ENCODE measurements at regions not wholly inside any gene's neighbourhood (a gene's known extent, or its start where the extent isn't known, plus 50 kb on each side); places are given as distances from the start of the nearest gene placed in this dataset.

- Histone ChIP-seq H3K27ac (ENCODE audit: low read depth, low read length, poor library complexity, severe bottlenecking) (no peak overlapping the region), H2AFZ (ENCODE audit: low read length) (no peak overlapping the region), H3K4me3 (ENCODE audit: low read depth, low read length, poor library complexity, severe bottlenecking) (no peak overlapping the region), H3K4me1 (ENCODE audit: insufficient read depth, low read length, severe bottlenecking) (no peaks in the 10 kb centered on the region), H3K79me2 (ENCODE audit: insufficient read depth, low read length) (no peaks in the 10 kb centered on the region), H3F3A (ENCODE audit: insufficient read depth, low read length) (no peaks in the 10 kb centered on the region), H3K27me3 (ENCODE audit: insufficient read depth, low read length) (no peaks in the 10 kb centered on the region), H3K36me3 (ENCODE audit: insufficient read depth, low read length) (no peaks in the 10 kb centered on the region), H3K9me2 (ENCODE audit: low read depth, low read length) (no peaks in the 10 kb centered on the region), H3K4me2 (ENCODE audit: low read length) (no peak overlapping the region), H3K9ac (ENCODE audit: low read length) (no peak overlapping the region), H4K20me1 (ENCODE audit: insufficient read depth, low read length) (no peaks in the 10 kb centered on the region), H3K9me3 (ENCODE audit: low read length) (no peaks in the 10 kb centered on the region)
- TF ChIP-seq EZH2 (IDR thresholded peaks at IDR 0.05; ENCODE audit: borderline replicate concordance, low read length) (no peak), CTCF (IDR thresholded peaks at IDR 0.05; ENCODE audit: low read length) (no peak)
Measured at GRCh38 chr1:90621986-90622385, 95.1 kb downstream of the BARHL2 start.

- Histone ChIP-seq H3K9ac (ENCODE audit: low read length) (no peak overlapping the region), H2AFZ (ENCODE audit: low read length) (no peak overlapping the region), H3K27ac (ENCODE audit: low read depth, low read length, poor library complexity, severe bottlenecking) (no peak overlapping the region), H3K27me3 (ENCODE audit: insufficient read depth, low read length) (no peaks in the 10 kb centered on the region), H3K9me2 (ENCODE audit: low read depth, low read length) (no peaks in the 10 kb centered on the region), H3F3A (ENCODE audit: insufficient read depth, low read length) (no peaks in the 10 kb centered on the region), H3K4me2 (ENCODE audit: low read length) (no peak overlapping the region), H3K79me2 (ENCODE audit: insufficient read depth, low read length) (no peaks in the 10 kb centered on the region), H3K4me1 (ENCODE audit: insufficient read depth, low read length, severe bottlenecking) (no peaks in the 10 kb centered on the region), H3K36me3 (ENCODE audit: insufficient read depth, low read length) (no peaks in the 10 kb centered on the region), H3K4me3 (ENCODE audit: low read depth, low read length, poor library complexity, severe bottlenecking) (no peak overlapping the region), H4K20me1 (ENCODE audit: insufficient read depth, low read length) (no peaks in the 10 kb centered on the region), H3K9me3 (ENCODE audit: low read length) (no peaks in the 10 kb centered on the region)
- TF ChIP-seq CTCF (IDR thresholded peaks at IDR 0.05; ENCODE audit: low read length): peak; percentile 54
- TF ChIP-seq EZH2 (IDR thresholded peaks at IDR 0.05; ENCODE audit: borderline replicate concordance, low read length): no peak
Measured at GRCh38 chr1:90616395-90616794, 100.7 kb downstream of the BARHL2 start.

- Histone ChIP-seq H3K9me3 (ENCODE audit: low read length) (no peaks in the 10 kb centered on the region), H3K79me2 (ENCODE audit: insufficient read depth, low read length) (no peaks in the 10 kb centered on the region), H3K4me1 (ENCODE audit: insufficient read depth, low read length, severe bottlenecking) (no peaks in the 10 kb centered on the region), H3K4me2 (ENCODE audit: low read length) (no peak overlapping the region), H2AFZ (ENCODE audit: low read length) (no peak overlapping the region), H3K36me3 (ENCODE audit: insufficient read depth, low read length) (no peaks in the 10 kb centered on the region), H3K27me3 (ENCODE audit: insufficient read depth, low read length) (no peaks in the 10 kb centered on the region), H3K27ac (ENCODE audit: low read depth, low read length, poor library complexity, severe bottlenecking) (no peak overlapping the region), H3F3A (ENCODE audit: insufficient read depth, low read length) (no peaks in the 10 kb centered on the region), H3K9ac (ENCODE audit: low read length) (no peak overlapping the region), H3K4me3 (ENCODE audit: low read depth, low read length, poor library complexity, severe bottlenecking) (no peak overlapping the region), H3K9me2 (ENCODE audit: low read depth, low read length) (no peaks in the 10 kb centered on the region), H4K20me1 (ENCODE audit: insufficient read depth, low read length) (no peaks in the 10 kb centered on the region)
- TF ChIP-seq EZH2 (IDR thresholded peaks at IDR 0.05; ENCODE audit: borderline replicate concordance, low read length): no peak
- peak; percentile 52 for TF ChIP-seq CTCF (IDR thresholded peaks at IDR 0.05; ENCODE audit: low read length)
Measured at GRCh38 chr1:90614872-90615271, 102.2 kb downstream of the BARHL2 start.
